ENCODE measurements at regions not wholly inside any gene's neighbourhood (a gene's known extent, or its start where the extent isn't known, plus 50 kb on each side); places are given as distances from the start of the nearest gene placed in this dataset.

- Histone ChIP-seq H3K4me1 (no peaks in the 10 kb centered on the region), H3K9me3 (no peaks in the 10 kb centered on the region), H3K27me3 (ENCODE audit: insufficient read depth in 3 of 3, low read length in 2 of 3) (no peaks in the 10 kb centered on the region), H3K36me3 (ENCODE audit: insufficient read depth in 1 of 2, low read depth in 1 of 2) (no peaks in the 10 kb centered on the region), H3K27ac (no peak overlapping the region), H3K4me3 (no peak overlapping the region)
- ATAC-seq (no peak), DNase-seq (no peak)
- intact Hi-C loops (cut with DNase I), result no loop called here
- WGBS, 3 donors, result 74 to 88% (median 80%) methylated on average over 1 of the region's 1 CpG
- TF ChIP-seq CTCF (IDR thresholded peaks at IDR 0.05), result no peak
Observed at GRCh38 chr3:5035113-5035512, 55.9 kb downstream of the BHLHE40 start.

GRCh38 chr3:5035692-5036391 lies 56.6 kb downstream of the BHLHE40 start:
- no peak for ATAC-seq
- no peak overlapping the region for H3K4me3 ChIP-seq
- H3K4me1 ChIP-seq, result no peaks in the 10 kb centered on the region
- no peaks in the 10 kb centered on the region for H3K36me3 ChIP-seq (ENCODE audit: insufficient read depth in 1 of 2, low read depth in 1 of 2)
- H3K27me3 ChIP-seq (ENCODE audit: insufficient read depth in 3 of 3, low read length in 2 of 3), result no peaks in the 10 kb centered on the region
- intact Hi-C loops (cut with DNase I), result no loop called here
- no peak for TF ChIP-seq CTCF (IDR thresholded peaks at IDR 0.05)
- DNase-seq, result no peak
- WGBS, 3 donors, result 87 to 91% (median 88%) methylated on average over 13 of the region's 13 CpGs
- H3K9me3 ChIP-seq, result no peaks in the 10 kb centered on the region
- H3K27ac ChIP-seq, result no peak overlapping the region

- TF ChIP-seq CTCF (IDR thresholded peaks at IDR 0.05), result no peak
- Histone ChIP-seq H3K27me3 (ENCODE audit: insufficient read depth in 3 of 3, low read length in 2 of 3) (no peaks in the 10 kb centered on the region), H3K4me1 (no peaks in the 10 kb centered on the region), H3K4me3 (no peak overlapping the region), H3K9me3 (no peaks in the 10 kb centered on the region), H3K36me3 (ENCODE audit: insufficient read depth in 1 of 2, low read depth in 1 of 2) (no peaks in the 10 kb centered on the region), H3K27ac (no peak overlapping the region)
- ATAC-seq (no peak), DNase-seq (no peak)
- 79 to 86% (median 85%) methylated on average over 2 of the region's 2 CpGs for WGBS, 3 donors
- intact Hi-C loops (cut with DNase I), result no loop called here
Observed at GRCh38 chr3:5036392-5036766, 57.1 kb downstream of the BHLHE40 start.

- intact Hi-C loops (cut with DNase I), result no loop called here
Observed at GRCh38 chr3:5036858-5037257, 57.6 kb downstream of the BHLHE40 start.

More at GRCh38 chr3:5036858-5037257, 57.6 kb downstream of the BHLHE40 start:
- Histone ChIP-seq H3K36me3 (ENCODE audit: insufficient read depth in 1 of 2, low read depth in 1 of 2) (no peaks in the 10 kb centered on the region), H3K27me3 (ENCODE audit: insufficient read depth in 3 of 3, low read length in 2 of 3) (no peaks in the 10 kb centered on the region), H3K9me3 (no peaks in the 10 kb centered on the region), H3K4me1 (no peaks in the 10 kb centered on the region), H3K4me3 (no peak overlapping the region), H3K27ac (no peak overlapping the region)
- TF ChIP-seq CTCF (IDR thresholded peaks at IDR 0.05), result no peak
- 79 to 89% (median 83%) methylated on average over 5 of the region's 5 CpGs for WGBS, 3 donors
- DNase-seq, result no peak
- ATAC-seq, result no peak
